SK-N-MC (cell line): ENCODE measurements at regions not wholly inside any gene's neighbourhood (a gene's known extent, or its start where the extent isn't known, plus 50 kb on each side); places are given as distances from the start of the nearest gene placed in this dataset.

Experiments used
- DNase-seq: peaks from one replicate; pipeline ENCODE4 v3.0.0-alpha.2; 2011; ENCODE audit warnings: low read depth, low spot score
- H3K27ac ChIP-seq: fragments of 200-600 bp; sonication (generic); 2 replicates; pipeline ENCODE4 v1.5.1; 2016; ENCODE audit warnings: mixed run types
- H3K36me3 ChIP-seq: fragments of 200-600 bp; sonication (generic); 2 replicates; pipeline ENCODE4 v1.6.1; 2017; ENCODE audit warnings: antibody characterized with exemption, low read length, mixed read lengths; ENCODE audit not compliant: insufficient read depth
- H3K4me3 ChIP-seq: fragments of 200-600 bp; sonication (generic); 2 replicates; pipeline ENCODE4 v1.5.1; 2016
- H3K9ac ChIP-seq: fragments of 200-600 bp; sonication (generic); 2 replicates; pipeline ENCODE4 v1.8.0; 2017; ENCODE audit warnings: mixed run types, mixed read lengths; ENCODE audit not compliant: insufficient read length
- H3K9me3 ChIP-seq: fragments of 200-600 bp; sonication (generic); 2 replicates; pipeline ENCODE4 v1.6.1; 2017; ENCODE audit warnings: low read depth, mild to moderate bottlenecking, antibody characterized with exemption, low read length, moderate library complexity, mixed read lengths
- EZH2 ChIP-seq: fragments of 200-600 bp; sonication (generic); IDR thresholded peaks from one replicate; pipeline ENCODE4 v1.6.1; 2017; ENCODE audit warnings: antibody characterized with exemption
- FOXP2 ChIP-seq: optimal IDR thresholded peaks from 2 replicates; pipeline ENCODE3; 2011; ENCODE audit warnings: mild to moderate bottlenecking, moderate library complexity; ENCODE audit not compliant: insufficient read depth; ENCODE audit errors: extremely low read length, control extremely low read depth
- POLR2AphosphoS5 ChIP-seq: IDR thresholded peaks from 2 replicates; pipeline ENCODE4 v1.6.1; 2012; ENCODE audit warnings: mild to moderate bottlenecking, low read depth, low read length, borderline replicate concordance

GRCh38 chr5:67702008-67702407, 505.4 kb upstream of the CD180 start:
- DNase-seq = no peak
- no peak overlapping the region for H3K27ac ChIP-seq
- TF ChIP-seq FOXP2 (no peak), EZH2 (no peak), POLR2AphosphoS5 (no peak)
- peaks cover 3% of the 10 kb centered on the region; the same call in 1 of the 2 replicates for H3K9me3 ChIP-seq
- no peak overlapping the region for H3K4me3 ChIP-seq
- no peak overlapping the region for H3K9ac ChIP-seq
- H3K36me3 ChIP-seq = no peaks in the 10 kb centered on the region

- DNase-seq = no peak
- Histone ChIP-seq H3K4me3 (no peak overlapping the region), H3K36me3 (no peaks in the 10 kb centered on the region), H3K27ac (no peak overlapping the region), H3K9ac (no peak overlapping the region), H3K9me3 (peaks cover 3% of the 10 kb centered on the region; the same call in 1 of the 2 replicates)
- no peak for TF ChIP-seq EZH2
- TF ChIP-seq FOXP2 = no peak
- TF ChIP-seq POLR2AphosphoS5 = no peak
Observed at GRCh38 chr5:67699560-67699959, 503.0 kb upstream of the CD180 start.

GRCh38 chr5:67696446-67696845, 499.8 kb upstream of the CD180 start:
- Histone ChIP-seq H3K36me3 (no peaks in the 10 kb centered on the region), H3K4me3 (no peak overlapping the region), H3K27ac (no peak overlapping the region), H3K9me3 (no peaks in the 10 kb centered on the region), H3K9ac (no peak overlapping the region)
- no peak for TF ChIP-seq POLR2AphosphoS5
- no peak for TF ChIP-seq EZH2
- no peak for TF ChIP-seq FOXP2
- no peak for DNase-seq

- no peak for DNase-seq
- Histone ChIP-seq H3K36me3 (no peaks in the 10 kb centered on the region), H3K4me3 (no peak overlapping the region), H3K9ac (no peak overlapping the region), H3K9me3 (no peaks in the 10 kb centered on the region), H3K27ac (0 out of 2 replicates have a peak overlapping the region, but pooled peaks have one; percentile 63)
- TF ChIP-seq FOXP2 (no peak), EZH2 (no peak), POLR2AphosphoS5 (no peak)
Observed at GRCh38 chr5:67695369-67695768, 498.8 kb upstream of the CD180 start.

- Histone ChIP-seq H3K9ac (no peak overlapping the region), H3K27ac (peak overlapping the region; percentile 63; the same call in 1 of the 2 replicates), H3K4me3 (no peak overlapping the region), H3K36me3 (no peaks in the 10 kb centered on the region), H3K9me3 (no peaks in the 10 kb centered on the region)
- TF ChIP-seq FOXP2 (no peak), EZH2 (no peak), POLR2AphosphoS5 (no peak)
- DNase-seq = no peak
Observed at GRCh38 chr5:67694810-67695191, 498.2 kb upstream of the CD180 start.

DNA sequence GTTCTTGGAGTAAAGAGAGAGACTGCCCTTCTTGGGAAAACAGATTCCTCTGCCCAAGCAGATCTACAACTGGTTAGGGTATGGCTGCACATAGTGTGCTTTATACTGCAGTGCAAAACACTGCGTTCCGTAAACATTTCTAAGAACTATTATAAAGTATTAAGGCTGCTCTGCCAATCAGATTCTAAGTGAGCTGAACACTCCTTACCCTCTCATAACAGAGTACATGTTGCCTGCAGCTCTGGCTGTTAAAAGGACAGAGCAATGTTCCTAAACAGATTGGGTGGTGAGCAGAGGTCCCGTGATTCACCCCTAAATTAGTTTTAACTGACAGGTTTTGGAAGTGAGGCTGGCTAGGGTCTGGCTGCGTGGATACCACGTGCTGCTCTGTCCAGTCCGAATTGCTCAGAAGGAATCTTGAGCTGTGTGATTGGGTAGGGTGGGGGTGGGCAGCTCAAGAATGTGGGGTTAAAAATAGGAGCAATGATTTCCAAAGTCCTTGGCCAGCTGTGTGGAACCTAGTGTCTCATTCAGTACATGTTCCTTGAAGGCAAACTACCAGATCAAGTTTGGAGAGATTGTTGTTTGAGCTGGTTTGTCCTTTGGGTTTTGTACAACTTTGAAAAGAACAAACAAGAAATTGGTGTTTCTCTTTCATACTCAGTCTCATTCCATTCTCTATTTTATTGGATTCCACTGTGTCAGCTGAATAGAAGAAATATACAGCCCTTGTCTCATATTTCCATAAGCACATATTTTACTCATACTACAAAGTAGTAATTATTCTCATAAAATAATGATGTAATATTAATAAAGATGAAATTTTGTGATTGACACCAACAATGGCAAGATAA, 497.6 kb upstream of the CD180 start:
- TF ChIP-seq FOXP2 (no peak), EZH2 (no peak), POLR2AphosphoS5 (no peak)
- no peak overlapping the region for H3K9ac ChIP-seq
- H3K27ac ChIP-seq = peak overlapping the region; percentile 63
- no peak for DNase-seq
- no peaks in the 10 kb centered on the region for H3K36me3 ChIP-seq
- 0 out of 2 replicates have a peak overlapping the region, but pooled peaks have one; percentile 15 for H3K4me3 ChIP-seq
- no peaks in the 10 kb centered on the region for H3K9me3 ChIP-seq

DNA sequence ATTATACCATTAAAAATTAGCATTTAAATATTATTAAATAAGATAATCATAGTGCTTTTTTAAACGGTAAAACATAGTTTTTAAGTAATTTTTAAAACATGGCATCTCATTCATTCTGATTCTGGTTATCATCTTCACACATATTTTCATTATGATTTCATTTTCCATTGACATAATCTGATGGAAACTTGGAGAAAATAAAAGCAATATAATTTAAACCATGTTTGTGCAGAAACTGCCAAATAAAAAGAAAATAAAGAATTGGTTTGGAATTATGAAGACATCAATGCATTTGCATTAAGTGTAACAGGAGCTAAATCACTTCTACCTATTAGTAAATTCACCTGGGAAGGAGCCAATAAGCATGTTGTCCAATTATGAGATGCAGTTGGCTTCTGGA, 490.1 kb upstream of the CD180 start:
- no peak overlapping the region for H3K4me3 ChIP-seq
- no peak for DNase-seq
- no peaks in the 10 kb centered on the region; the same call in 1 of the 2 replicates for H3K9me3 ChIP-seq
- H3K9ac ChIP-seq = no peak overlapping the region
- no peak overlapping the region for H3K27ac ChIP-seq
- no peaks in the 10 kb centered on the region for H3K36me3 ChIP-seq
- TF ChIP-seq POLR2AphosphoS5 (no peak), FOXP2 (no peak), EZH2 (no peak)

DNA sequence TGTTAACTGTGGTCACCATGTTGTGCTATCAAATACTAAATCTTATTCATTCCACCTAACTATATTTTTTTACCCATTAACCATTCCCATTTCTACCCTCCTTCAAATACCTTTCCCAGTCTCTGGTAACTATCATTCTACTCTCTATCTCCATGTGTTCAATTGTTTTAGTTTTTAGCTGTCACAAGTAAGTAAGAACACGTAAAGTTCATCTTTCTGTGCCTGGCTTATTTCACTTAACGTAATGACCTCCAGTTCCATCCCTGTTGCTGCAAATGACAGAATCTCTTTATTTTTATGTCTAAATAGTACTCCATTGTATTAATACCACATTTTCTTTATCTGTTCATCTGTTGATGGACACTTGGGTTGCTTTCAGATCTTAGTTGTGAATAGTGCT, 485.1 kb upstream of the CD180 start:
- TF ChIP-seq FOXP2 (no peak), POLR2AphosphoS5 (no peak), EZH2 (no peak)
- no peaks in the 10 kb centered on the region for H3K9me3 ChIP-seq
- no peak overlapping the region for H3K9ac ChIP-seq
- no peak overlapping the region for H3K4me3 ChIP-seq
- H3K27ac ChIP-seq = no peak overlapping the region
- no peak for DNase-seq
- H3K36me3 ChIP-seq = no peaks in the 10 kb centered on the region

GRCh38 chr5:67680099-67680498, 483.5 kb upstream of the CD180 start:
- H3K9me3 ChIP-seq = no peaks in the 10 kb centered on the region
- no peak overlapping the region for H3K9ac ChIP-seq
- no peak for DNase-seq
- H3K4me3 ChIP-seq = no peak overlapping the region
- H3K27ac ChIP-seq = no peak overlapping the region
- H3K36me3 ChIP-seq = no peaks in the 10 kb centered on the region
- TF ChIP-seq EZH2 (no peak), POLR2AphosphoS5 (no peak), FOXP2 (no peak)
